Left colon (tissue), 2 donors: ENCODE measurements at regions not wholly inside any gene's neighbourhood (a gene's known extent, or its start where the extent isn't known, plus 50 kb on each side); places are given as distances from the start of the nearest gene placed in this dataset.

Source experiments
- ATAC-seq: fragments of 200-7000 bp; cut with Tn5 transposase; one replicate; pipeline ENCODE4 v1.9.1; 2020; ENCODE audit warnings: mild to moderate bottlenecking, moderate library complexity
- DNase-seq, 2 donors: peaks; one replicate each; pipeline ENCODE4 v3.0.0-alpha.2; 2020
- intact Hi-C, 2 donors: fragments of 100-400 bp; cut with DNase I in 1 of 2; cut with micrococcal nuclease in 1 of 2; formaldehyde crosslinking; loops; one replicate each; pipeline versions ENCODE4 v1.11.2 to v1.14.0; 2022; cut with DNase I, micrococcal nuclease
- donor health status: DM: no; HTN: no; CAD: no.
- donor health status: DM: yes; HTN: yes; CAD: no.

DNA sequence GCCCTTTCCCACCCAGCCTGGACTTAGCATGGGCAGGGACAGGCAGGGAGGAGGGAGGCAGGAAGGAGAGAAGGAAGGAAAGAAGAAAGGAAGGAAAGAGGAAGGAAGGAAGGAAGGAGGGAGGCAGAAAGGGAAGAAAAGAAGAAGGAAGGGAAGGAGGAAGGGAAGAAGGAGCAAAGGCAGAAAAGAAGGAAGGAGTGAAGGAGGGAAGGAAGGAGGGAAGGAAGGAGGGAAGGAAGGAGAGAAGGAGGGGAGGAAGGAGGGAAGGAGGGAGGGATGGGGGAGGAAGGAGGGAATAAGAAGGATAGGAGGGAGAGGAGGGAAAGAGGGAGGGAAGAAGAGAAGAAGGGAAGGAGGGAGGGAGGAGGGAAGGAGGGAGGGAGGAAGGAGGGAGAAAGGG lies 110.4 kb downstream of the SALL1 start:
- intact Hi-C loops: no loop called here
- no peak for DNase-seq
- ATAC-seq: no peak

DNA sequence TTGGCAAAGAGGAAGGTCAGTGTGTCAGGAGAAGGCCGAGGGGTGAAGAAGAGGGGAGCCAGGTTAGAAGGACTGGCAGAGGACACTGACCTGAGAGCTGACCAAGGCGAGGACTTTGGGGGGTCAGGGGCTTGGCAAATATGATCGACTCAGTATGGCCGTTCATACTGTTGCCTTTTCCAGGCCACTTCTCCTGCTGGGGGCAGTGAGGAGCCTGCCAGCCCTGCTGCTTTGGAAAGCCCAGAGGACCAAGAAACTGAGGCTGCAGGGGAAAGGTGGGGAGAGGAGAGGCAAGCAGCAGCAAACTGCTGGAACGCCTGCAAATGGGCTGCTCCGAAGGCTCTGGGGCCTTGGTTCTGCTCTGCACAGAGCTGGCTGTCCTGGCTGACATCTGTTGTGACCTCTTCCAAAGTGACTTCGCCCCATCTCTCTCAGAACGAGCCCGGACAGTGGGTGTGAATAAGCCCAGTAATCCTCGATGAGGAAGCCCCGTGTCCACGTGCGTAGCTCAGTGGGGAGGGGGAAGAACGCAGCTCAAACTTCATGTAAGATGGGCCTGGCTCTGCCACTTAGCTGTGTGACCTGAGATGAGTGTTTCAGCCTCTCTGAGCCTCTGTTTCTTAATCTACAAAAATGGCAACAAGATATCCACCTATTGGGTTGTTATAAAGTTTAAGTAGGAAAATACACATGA lies 111.3 kb downstream of the SALL1 start:
- ATAC-seq: no peak
- intact Hi-C loops: no loop called here
- DNase-seq: no peak

DNA sequence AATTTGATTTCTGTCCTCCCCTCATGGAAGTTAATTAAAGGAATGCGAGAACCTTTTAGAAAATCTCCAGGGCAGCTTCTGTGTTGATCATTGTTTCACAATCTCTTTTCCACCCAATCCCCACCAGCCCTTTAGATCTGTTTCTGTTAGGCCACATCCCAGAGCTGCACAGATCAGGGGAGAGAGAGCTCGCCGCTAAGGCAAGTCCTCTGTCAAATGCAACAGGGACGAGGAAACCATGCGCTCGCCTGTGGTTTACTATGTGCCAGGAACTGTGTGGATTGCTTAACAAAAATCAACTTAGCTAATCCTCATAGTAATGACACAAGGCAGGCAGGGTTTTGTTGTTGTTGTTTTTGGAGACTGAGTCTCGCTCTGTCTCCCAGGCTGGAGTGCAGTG lies 115.4 kb downstream of the SALL1 start:
- DNase-seq (no peak), ATAC-seq (no peak)
- intact Hi-C loops: no loop called here

DNA sequence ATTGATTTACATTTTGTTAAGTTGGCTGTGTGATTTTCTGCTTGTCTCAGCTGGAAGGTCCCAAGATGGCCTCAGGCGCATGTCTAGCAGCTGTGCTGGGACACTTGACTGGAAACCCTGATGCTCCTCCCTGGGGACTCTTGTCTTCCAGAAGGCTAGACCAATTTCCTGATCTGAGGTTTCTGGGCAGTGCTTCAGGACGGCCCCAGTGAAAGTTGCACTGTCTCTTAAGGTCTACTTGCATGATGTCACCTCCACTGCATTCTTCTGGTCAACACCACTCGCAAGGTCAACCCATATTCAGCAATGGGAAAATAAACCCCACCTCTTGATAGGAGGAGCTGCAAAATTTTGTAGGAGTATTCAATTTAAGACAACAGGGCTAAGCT lies 116.0 kb downstream of the SALL1 start:
- DNase-seq: no peak
- intact Hi-C loops: no loop called here
- ATAC-seq: no peak

DNA sequence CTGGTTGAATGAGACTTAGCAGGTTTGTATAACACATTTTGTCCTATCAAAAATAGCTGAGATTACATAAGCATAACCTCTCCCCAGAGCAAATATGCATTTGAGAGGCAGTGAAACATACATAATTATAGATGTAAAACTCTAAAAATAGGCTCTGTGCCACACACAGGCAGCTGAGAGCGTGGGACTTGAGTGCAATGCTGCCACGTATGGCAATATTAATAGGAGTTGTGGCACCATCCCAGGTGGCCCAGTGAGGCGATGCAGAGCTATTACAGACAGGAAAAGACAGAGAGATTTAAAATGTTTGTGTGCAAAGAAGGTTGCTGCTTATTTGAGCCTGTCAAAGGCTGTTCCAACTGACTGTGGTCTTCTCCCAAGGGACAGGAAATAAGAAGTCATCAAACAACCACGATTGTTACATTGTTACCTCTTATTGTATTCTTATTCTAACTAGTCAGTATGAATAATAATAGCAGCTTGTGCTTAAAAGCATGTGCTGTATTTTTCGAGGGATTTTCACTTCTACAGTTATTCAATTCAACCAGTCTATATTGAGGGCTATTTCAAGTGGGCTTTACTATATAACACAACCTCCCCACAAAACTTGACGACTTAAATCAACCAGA lies 116.5 kb downstream of the SALL1 start:
- intact Hi-C loops: no loop called here
- no peak for DNase-seq
- no peak for ATAC-seq

DNA sequence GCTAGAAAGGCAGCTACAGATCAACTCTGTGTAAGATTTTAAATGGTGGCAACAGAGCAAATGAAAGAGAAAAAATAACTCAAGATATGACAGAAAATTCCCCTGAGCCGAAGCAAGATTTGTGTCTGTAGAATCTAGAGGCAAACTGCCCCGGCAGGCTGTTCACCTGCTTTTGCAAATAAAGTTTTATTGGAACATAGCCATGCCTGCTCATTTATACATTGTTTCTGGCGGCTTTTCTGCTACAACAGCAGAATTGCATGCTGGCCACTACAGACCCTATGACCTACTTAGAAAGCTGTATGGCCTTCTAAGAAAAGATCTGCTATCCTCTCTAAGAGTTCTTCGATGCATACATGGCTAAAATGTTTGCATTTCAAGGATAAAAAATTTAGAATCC lies 119.5 kb downstream of the SALL1 start:
- ATAC-seq: no peak
- no peak for DNase-seq
- intact Hi-C loops: no loop called here

DNA sequence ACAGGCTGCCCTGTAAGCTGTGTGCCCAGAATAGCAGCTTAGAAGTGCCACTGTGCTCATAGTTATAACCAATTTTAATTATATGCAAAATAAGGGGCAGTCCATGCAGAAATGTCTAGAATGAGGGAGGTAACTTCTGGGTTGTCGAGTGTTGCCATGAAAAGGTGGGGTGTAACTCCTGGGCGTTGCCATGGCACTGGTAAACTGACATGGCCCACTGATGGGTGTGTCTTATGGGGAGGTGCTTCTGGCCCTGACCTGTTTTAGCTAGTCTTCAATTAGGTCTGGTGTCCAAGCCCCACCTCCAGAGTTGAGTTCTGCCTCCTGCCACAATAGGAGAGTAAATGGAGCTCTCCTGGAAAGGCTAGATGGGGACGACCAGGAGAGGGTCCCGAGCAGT lies 120.6 kb downstream of the SALL1 start:
- no peak for ATAC-seq
- DNase-seq: no peak
- intact Hi-C loops: no loop called here

DNA sequence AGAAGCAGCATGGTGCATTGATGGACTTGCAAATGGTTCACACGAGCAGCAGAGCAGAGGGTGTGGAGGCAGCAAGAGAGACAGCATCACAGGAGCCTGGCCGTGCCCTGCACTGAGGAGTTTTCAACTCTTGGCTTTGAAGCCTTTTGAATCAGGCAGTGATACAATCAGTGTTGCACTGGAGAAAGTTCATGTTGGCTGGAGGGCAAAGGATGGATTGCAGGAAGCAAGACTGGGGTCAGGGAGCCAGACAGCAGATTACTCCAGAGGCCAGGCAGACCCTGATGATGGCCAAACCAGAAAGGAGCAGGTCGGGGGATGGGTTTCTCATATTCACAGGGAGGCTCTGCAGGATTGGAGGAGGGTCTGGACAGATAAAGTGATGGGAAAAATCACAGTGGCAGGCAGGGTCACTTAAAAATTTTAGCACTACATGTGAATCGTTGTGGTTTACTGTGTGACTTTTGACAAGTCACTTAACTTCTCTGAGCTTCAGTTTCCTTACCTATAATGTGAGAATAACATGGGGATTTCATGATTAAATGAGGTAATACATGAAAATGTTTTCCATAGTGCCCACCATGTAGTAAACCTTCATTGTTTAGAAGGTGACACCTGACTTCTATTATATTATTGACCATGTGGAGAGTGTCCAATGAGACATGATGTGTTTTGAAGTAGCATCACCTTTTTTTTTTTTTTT lies 125.3 kb downstream of the SALL1 start:
- intact Hi-C loops: no loop called here
- no peak for ATAC-seq
- DNase-seq: no peak

DNA sequence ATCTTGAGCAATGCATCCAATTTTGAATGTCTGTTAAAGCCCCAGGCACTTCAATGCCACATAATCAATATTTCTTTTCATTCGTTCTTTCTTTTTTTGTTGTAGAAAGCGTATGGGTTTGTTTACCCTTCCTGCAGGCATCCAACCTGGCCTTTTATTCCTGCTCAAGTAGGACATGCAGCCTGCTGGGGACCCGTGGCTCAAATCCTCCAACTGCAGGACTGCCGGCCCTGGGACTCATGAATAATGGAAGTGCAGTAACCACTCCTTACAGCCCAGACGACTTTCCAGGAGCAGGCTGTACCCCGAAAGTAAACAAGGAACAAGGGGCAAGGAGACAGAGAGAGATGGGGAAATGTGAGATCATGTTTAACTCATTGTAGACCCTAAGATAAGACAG lies 126.4 kb downstream of the SALL1 start:
- ATAC-seq (no peak), DNase-seq (no peak)
- intact Hi-C loops: no loop called here

DNA sequence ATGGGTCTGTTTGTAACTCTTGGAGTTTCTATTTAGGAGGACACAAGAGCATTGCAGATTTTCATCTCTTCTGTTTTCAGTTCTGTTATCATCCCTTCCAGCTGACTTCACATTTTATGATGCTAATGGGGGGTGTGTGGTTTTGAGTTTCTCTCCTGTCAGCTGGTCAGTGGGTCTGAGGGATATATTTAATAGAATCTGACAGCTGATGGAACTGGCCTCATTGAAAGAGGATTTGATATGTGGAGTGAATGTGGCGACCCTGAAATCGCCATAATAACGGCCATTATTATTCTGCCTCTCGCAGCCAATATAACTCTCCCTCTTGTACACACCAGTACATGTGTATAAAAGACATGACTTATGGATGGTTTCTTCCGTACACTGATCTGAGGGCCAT lies 128.1 kb downstream of the SALL1 start:
- DNase-seq: no peak
- ATAC-seq: no peak
- intact Hi-C loops: no loop called here

DNA sequence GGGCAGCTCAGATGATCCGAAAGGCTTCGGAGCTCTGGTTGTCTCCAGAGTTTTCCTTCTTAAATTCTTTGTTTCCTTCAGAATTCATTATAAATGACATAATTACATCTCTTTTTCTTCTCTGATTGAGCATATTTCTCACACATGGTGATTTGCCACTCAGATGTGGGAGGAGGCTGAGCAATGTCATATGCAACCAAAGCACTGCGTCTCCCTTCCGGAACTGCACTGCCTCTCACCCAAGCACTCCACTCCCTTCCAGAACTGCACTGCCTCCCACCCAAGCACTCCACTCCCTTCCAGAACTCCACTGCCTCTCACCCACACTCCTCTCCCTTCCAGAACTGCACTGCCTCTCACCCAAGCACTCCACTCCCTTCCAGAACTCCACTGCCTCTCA lies 131.5 kb downstream of the SALL1 start:
- DNase-seq: no peak
- no peak for ATAC-seq
- intact Hi-C loops: no loop called here

DNA sequence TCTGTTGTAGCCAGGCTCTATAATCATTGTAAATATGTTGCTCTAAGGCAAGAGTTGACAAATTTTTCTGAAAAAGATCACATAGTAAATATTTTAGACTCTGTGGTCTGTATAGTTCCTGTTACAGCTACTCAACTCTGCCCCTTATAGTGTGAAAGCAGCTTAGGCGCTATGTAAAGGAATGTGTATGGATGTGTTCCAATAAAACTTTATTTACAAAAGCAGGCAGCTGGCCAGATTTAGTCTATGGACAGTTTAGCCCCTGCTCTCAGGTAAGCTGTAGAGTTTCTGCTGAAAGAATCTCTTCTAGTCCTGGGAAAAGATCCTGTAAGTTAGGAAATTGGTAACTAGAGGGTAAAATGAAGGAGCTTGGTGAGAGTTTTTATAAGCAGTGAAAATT lies 133.1 kb downstream of the SALL1 start:
- intact Hi-C loops: no loop called here
- DNase-seq (no peak), ATAC-seq (no peak)

DNA sequence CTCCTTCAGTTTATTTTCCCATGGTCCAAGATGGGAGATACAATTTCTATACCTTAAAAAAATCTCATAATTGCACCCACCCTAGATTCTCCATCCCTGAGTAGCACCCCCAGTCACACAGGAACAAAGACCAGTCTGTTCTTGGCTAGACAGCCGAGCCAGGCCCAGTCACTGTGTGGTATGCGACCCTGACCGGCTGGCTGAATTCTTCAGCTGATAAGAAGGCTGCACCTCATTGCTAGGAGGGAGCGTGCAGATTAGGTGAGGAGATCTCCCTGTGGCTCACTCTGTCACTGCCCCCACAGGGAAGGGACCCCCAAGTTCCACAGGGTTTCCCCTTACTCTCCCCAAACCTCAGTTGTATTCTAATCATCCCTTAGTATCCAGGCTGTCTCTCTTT lies 138.7 kb downstream of the SALL1 start:
- no peak for ATAC-seq
- intact Hi-C loops: no loop called here
- no peak for DNase-seq

DNA sequence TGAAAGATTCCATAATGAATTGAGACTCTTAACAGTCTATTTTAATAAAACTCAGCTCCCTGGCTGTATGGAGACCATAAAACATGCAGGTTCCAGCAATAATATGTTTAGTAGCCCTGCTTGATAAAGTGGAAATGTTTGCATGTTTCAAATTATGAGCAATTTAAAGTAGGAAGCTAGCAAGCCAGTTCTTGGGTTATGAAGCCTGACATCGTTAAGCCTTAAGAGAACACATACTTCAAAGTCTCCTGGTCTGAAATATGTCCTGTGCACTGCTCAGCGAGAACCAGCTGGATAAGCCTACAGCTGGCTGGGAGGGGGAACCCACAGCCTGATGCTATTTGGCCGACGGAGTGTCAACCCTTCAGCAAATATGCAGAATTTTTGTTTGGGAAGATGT lies 140.3 kb downstream of the SALL1 start:
- DNase-seq (no peak), ATAC-seq (no peak)
- intact Hi-C loops: no loop called here

DNA sequence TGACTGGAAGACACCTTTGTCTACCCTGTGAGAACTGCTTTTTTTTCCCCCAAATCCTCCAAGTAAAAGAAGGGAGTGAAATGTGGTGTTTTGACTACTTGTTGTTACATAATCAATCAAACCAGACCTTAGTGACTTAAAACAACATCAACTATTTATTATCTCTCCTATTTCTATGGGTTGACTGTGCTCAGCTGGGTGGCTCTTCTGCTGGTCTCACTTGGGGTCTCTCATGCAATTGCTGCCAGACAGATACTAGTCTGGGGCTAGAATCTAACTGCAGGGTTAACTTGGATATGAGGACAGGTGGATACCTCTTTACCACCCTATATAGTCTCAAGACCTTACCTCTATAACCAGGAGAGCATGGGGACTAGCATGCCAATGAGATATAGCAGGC lies 141.3 kb downstream of the SALL1 start:
- intact Hi-C loops: no loop called here
- no peak for DNase-seq
- no peak for ATAC-seq

DNA sequence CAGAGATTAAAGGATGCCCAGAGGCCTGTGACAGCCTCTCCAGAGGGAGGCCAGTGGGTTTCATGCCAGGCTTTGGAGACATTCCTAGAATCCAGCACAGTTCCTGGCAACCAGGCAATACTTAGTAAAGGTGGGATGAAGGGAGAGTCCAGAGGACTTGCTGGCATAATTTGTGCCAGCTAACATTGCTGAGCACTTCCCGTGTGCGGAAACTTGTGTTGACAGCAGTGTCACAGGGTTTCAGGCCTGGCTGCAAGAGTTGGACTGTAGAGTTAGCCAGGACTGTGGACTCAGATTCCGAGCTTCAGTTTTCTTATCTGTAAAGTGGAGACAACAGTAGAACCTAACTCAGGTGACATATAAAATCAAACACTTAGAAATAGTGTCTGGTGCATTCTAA lies 141.7 kb downstream of the SALL1 start:
- ATAC-seq: no peak
- no peak for DNase-seq
- intact Hi-C loops: no loop called here

DNA sequence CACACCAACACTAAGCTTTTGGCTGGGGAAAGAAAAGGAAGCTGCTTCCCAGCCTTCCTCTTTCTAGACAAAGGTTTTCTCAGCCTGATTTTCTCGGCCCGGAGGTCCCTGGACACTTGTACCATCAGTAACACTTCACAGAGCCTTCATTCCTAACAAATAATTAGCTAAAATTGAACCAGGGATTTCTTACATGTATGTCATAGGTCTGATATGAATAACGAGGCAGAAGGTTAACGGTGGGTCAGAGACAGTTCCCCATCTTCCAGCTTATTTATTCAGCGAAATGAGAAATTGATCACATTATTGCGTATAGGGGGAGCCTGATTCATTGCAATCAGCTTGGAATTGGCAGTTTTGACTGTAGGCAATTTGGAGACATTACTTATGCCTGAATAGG lies 142.5 kb downstream of the SALL1 start:
- intact Hi-C loops: no loop called here
- ATAC-seq (no peak), DNase-seq (no peak)

DNA sequence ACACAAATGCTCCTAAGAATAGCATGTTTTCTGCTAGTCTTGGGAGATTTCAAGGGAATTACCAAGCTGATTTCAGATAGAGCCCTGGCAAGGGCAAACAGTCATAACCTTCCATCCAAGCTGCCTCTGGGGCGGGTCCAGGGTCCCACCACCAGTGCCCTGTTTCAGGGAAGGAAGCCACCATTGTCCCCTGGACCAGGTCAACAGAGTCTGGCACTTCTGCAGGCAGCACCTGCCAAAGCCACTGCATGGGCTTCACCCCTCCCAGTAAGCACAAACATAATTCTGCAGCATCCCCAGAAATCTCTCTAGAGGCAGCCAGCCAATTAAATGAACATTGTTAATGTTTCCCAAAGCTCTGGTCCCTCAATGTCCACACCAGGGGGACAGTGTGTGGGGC lies 143.0 kb downstream of the SALL1 start:
- DNase-seq (no peak), ATAC-seq (no peak)
- intact Hi-C loops: no loop called here

DNA sequence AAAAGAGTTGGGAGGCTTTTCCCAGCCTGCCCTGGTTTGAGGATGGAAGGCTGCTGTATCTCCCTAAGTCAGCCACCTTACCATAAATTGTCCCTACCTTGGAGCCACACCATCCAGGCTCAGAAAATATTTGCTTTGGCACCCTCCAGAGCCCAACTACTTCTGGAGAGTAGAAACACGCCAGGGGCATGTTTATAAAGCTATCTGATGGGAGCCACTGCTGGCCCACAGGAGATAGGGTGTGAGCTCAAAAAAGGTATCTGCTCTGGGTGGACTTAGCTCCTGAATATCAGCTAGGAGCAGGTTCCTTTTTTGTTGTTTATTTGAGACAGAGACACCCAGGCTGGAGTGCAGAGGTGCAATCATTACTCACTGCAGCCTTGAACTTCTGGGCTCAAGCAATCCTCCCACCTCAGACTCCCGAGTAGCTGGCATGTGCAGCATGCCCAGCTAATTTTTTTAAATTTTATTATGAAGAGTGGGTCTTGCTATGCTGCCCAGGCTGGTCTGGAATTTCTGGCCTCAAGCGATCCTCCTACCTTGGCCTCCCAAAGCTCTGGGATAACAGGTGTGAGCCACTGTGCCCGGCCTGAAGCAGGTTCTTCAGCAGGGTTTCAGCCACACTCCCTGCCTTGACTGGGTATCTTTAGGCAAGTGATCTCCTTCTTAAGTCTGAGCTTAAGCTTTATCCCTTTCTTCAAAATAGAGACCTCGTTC lies 147.1 kb downstream of the SALL1 start:
- DNase-seq (no peak), ATAC-seq (no peak)
- intact Hi-C loops: no loop called here

DNA sequence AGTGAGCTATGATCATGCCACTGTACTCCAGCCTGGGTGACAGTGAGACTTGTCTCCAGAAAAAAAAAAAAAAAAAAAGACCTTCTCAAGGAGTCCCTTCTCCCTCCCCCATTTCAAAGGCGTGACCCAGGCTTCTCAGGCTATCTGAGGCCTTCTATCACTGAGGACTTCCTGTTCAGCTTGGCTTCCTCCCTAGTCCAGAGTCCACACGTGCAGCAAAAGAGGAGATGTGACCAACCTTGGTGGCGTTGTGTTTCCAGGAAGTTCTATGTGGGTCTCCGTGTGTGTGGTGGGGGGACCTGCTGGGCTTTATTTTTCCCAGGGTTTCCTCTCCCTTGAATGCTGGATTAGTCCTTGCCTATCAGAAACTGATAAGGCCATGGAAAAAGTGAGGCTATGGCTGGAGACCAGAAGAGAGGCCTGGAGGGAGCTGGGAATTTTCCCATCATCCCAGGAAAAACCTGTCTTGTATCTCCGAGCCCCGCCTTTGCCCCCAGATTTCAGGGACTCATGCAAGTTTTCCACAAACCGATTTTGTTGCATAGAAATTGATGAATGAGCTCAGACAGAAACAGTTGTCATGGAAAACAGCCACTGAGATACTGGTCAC lies 148.1 kb downstream of the SALL1 start:
- intact Hi-C loops: no loop called here
- DNase-seq: no peak
- no peak for ATAC-seq
